H1 (cell line): ENCODE measurements at regions not wholly inside any gene's neighbourhood (a gene's known extent, or its start where the extent isn't known, plus 50 kb on each side); places are given as distances from the start of the nearest gene placed in this dataset.

Experiments
- CTCF ChIA-PET: fragments of 300-600 bp; sonication (Branson Sonifier 250); formaldehyde crosslinking; loops from one replicate; lab custom pipeline; 2021; ENCODE audit not compliant: partially characterized antibody; lab: Charles Lee
- POLR2A ChIA-PET: fragments of 300-600 bp; sonication (Branson Sonifier 250); formaldehyde crosslinking; loops from one replicate; lab custom pipeline; 2021; ENCODE audit warnings: inconsistent platforms; ENCODE audit not compliant: partially characterized antibody; lab: Charles Lee
- DNase-seq, 2 experiments: peaks; one replicate each; pipeline versions ENCODE4 v3.0.0 to v3.0.0-alpha.2; 2010 to 2022; ENCODE audit warnings: low spot score in 2 of 2, low read depth in 1 of 2, mixed read lengths in 1 of 2
- FAIRE-seq: peaks from 2 replicates; lab custom pipeline; 2011; peaks lifted over from hg19 to GRCh38; lab: Jason Lieb, UNC
- H2AFZ ChIP-seq: 2 replicates; pipeline ENCODE4 v1.8.1; 2012; ENCODE audit warnings: low read length, inconsistent platforms
- H2AK5ac ChIP-seq: 2 replicates; pipeline ENCODE4 v1.6.1; 2013; ENCODE audit warnings: low read depth, low read length
- H2BK120ac ChIP-seq: replicated peaks from 2 replicates; pipeline ENCODE3; 2013; ENCODE audit warnings: low read depth, low read length, inconsistent platforms
- H2BK12ac ChIP-seq: 2 replicates; pipeline ENCODE4 v1.6.1; 2013; ENCODE audit warnings: low read depth, low read length
- H2BK15ac ChIP-seq: 2 replicates; pipeline ENCODE4 v1.6.1; 2013; ENCODE audit warnings: low read length
- H2BK20ac ChIP-seq: 2 replicates; pipeline ENCODE4 v1.6.1; 2013; ENCODE audit warnings: low read length
- H2BK5ac ChIP-seq: 2 replicates; pipeline ENCODE4 v1.6.1; 2013; ENCODE audit warnings: low read depth, low read length
- H3K14ac ChIP-seq: 2 replicates; pipeline ENCODE4 v1.6.1; 2013; ENCODE audit warnings: inconsistent platforms; ENCODE audit not compliant: insufficient read length
- H3K18ac ChIP-seq: 2 replicates; pipeline ENCODE4 v1.6.1; 2013; ENCODE audit warnings: low read length; ENCODE audit errors: extremely low read depth
- H3K23ac ChIP-seq: 2 replicates; pipeline ENCODE4 v1.6.1; 2013; ENCODE audit warnings: inconsistent platforms; ENCODE audit not compliant: insufficient read length
- H3K23me2 ChIP-seq: 2 replicates; pipeline ENCODE4 v1.6.1; 2013; ENCODE audit warnings: low read depth, low read length
- H3K27ac ChIP-seq: 2 replicates; pipeline ENCODE4 v1.6.1; 2011; ENCODE audit warnings: low read depth, low read length, inconsistent platforms
- H3K27me3 ChIP-seq, 4 experiments: replicated peaks in 1 of 4; 1 replicate in 1 of 4; 2 replicates in 3 of 4; pipeline versions ENCODE4 v1.6.1 to v1.8.1; 2011 to 2013; ENCODE audit warnings: low read length in 3 of 4, mild to moderate bottlenecking in 3 of 4, inconsistent platforms in 2 of 4, mixed read lengths in 2 of 4, moderate library complexity in 1 of 4; ENCODE audit not compliant: control insufficient read depth in 3 of 4, insufficient read depth in 3 of 4; ENCODE audit errors: extremely low read depth in 1 of 4
- H3K36me3 ChIP-seq, 4 experiments: 2 replicates each; pipeline versions ENCODE4 v1.6.1 to v1.8.1; 2011 to 2013; ENCODE audit warnings: mild to moderate bottlenecking in 4 of 4, low read length in 3 of 4, moderate library complexity in 2 of 4, control low read depth in 1 of 4, inconsistent platforms in 1 of 4; ENCODE audit not compliant: insufficient read depth in 4 of 4, control insufficient read depth in 2 of 4
- H3K4ac ChIP-seq: replicated peaks from 2 replicates; pipeline ENCODE3; 2013; ENCODE audit warnings: low read length, low read depth, mixed read lengths, inconsistent platforms; ENCODE audit not compliant: insufficient read length
- H3K4me1 ChIP-seq, 4 experiments: replicated peaks in 1 of 4; 1 replicate in 1 of 4; 2 replicates in 3 of 4; pipeline versions ENCODE4 v1.6.1 to v1.8.1; 2011 to 2013; ENCODE audit warnings: low read length in 3 of 4, inconsistent platforms in 2 of 4, mixed read lengths in 1 of 4; ENCODE audit not compliant: insufficient read depth in 4 of 4, control insufficient read depth in 3 of 4
- H3K4me2 ChIP-seq, 2 experiments: 2 replicates each; pipeline versions ENCODE4 v1.6.1 to v1.8.1; 2011 to 2013; ENCODE audit warnings: low read depth in 2 of 2, low read length in 2 of 2, control low read depth in 1 of 2, inconsistent platforms in 1 of 2, mild to moderate bottlenecking in 1 of 2; ENCODE audit not compliant: insufficient read depth in 1 of 2
- H3K4me3 ChIP-seq, 4 experiments: fragments of 200-600, 300-600 bp in 1 of 4; sonication (generic), shearing (Covaris generic), sonication (Bioruptor Twin) in 1 of 4; 2 replicates each; pipeline versions ENCODE4 v1.5.1 to v1.8.1; 2011 to 2016; ENCODE audit warnings: low read length in 4 of 4, low read depth in 3 of 4, control low read depth in 2 of 4, inconsistent platforms in 2 of 4, mild to moderate bottlenecking in 2 of 4, mixed read lengths in 1 of 4, moderate library complexity in 1 of 4; ENCODE audit not compliant: insufficient read depth in 2 of 4; ENCODE audit errors: extremely low read depth in 1 of 4
- H3K56ac ChIP-seq: replicated peaks from 2 replicates; pipeline ENCODE3; 2013; ENCODE audit warnings: low read depth, mild to moderate bottlenecking, mixed read lengths, low read length, inconsistent platforms; ENCODE audit not compliant: insufficient read length
- H3K79me1 ChIP-seq: 2 replicates; pipeline ENCODE4 v1.6.1; 2013; ENCODE audit warnings: low read depth, low read length, control low read depth
- H3K79me2 ChIP-seq, 2 experiments: 2 replicates each; pipeline versions ENCODE4 v1.6.1 to v1.8.1; 2012 to 2013; ENCODE audit warnings: low read length in 2 of 2, mild to moderate bottlenecking in 2 of 2, inconsistent platforms in 1 of 2; ENCODE audit not compliant: insufficient read depth in 2 of 2, control insufficient read depth in 1 of 2
- H3K9ac ChIP-seq, 4 experiments: replicated peaks in 1 of 4; 1 replicate in 1 of 4; 2 replicates in 3 of 4; pipeline versions ENCODE4 v1.6.1 to v1.8.1; 2011 to 2013; ENCODE audit warnings: low read depth in 3 of 4, low read length in 3 of 4, control low read depth in 2 of 4, mild to moderate bottlenecking in 2 of 4, moderate library complexity in 2 of 4, inconsistent platforms in 1 of 4; ENCODE audit errors: extremely low read depth in 1 of 4
- H3K9me3 ChIP-seq, 2 experiments: 2 replicates each; pipeline versions ENCODE4 v1.6.1 to v1.8.1; 2012 to 2013; ENCODE audit warnings: mild to moderate bottlenecking in 2 of 2, moderate library complexity in 2 of 2, control low read depth in 1 of 2, inconsistent platforms in 1 of 2, low read depth in 1 of 2, low read length in 1 of 2, mixed read lengths in 1 of 2; ENCODE audit not compliant: insufficient read depth in 2 of 2
- H4K20me1 ChIP-seq, 2 experiments: replicated peaks in 1 of 2; 2 replicates each; pipeline versions ENCODE3 to v1.8.1; 2011 to 2013; ENCODE audit warnings: inconsistent platforms in 2 of 2, low read length in 2 of 2, mild to moderate bottlenecking in 1 of 2; ENCODE audit not compliant: insufficient read depth in 2 of 2, control insufficient read depth in 1 of 2
- H4K5ac ChIP-seq: 2 replicates; pipeline ENCODE4 v1.6.1; 2013; ENCODE audit warnings: low read length, low read depth, mixed read lengths, inconsistent platforms; ENCODE audit not compliant: insufficient read length
- H4K8ac ChIP-seq: 2 replicates; pipeline ENCODE4 v1.8.0; 2013; ENCODE audit warnings: mild to moderate bottlenecking, moderate library complexity, low read length, inconsistent platforms; ENCODE audit not compliant: insufficient read depth; ENCODE audit errors: extremely low read depth
- H4K91ac ChIP-seq: replicated peaks from 2 replicates; pipeline ENCODE3; 2013; ENCODE audit warnings: low read length, mixed read lengths, inconsistent platforms; ENCODE audit not compliant: insufficient read length
- CTCF ChIP-seq, 3 experiments: IDR thresholded peaks; 1 replicate in 2 of 3; 2 replicates in 1 of 3; pipeline versions ENCODE4 v1.5.1 to v1.6.1; 2011; ENCODE audit warnings: low read length in 3 of 3, mild to moderate bottlenecking in 3 of 3, inconsistent platforms in 2 of 3, low read depth in 1 of 3, moderate library complexity in 1 of 3; ENCODE audit not compliant: insufficient read depth in 1 of 3; ENCODE audit errors: control extremely low read depth in 1 of 3
- RAD21 ChIP-seq, 2 experiments: IDR thresholded peaks in 1 of 2; conservative IDR thresholded peaks in 1 of 2; 2 replicates each; pipeline ENCODE4 v1.6.1; 2011; ENCODE audit warnings: low read depth in 2 of 2, low read length in 2 of 2, improper control_type of control experiment in 1 of 2, inconsistent platforms in 1 of 2, mild to moderate bottlenecking in 1 of 2, moderate library complexity in 1 of 2
- WGBS, 2 experiments: shearing (Covaris generic) in 1 of 2; methylation state at CpG; one replicate each; pipeline versions ENCODE4 v1.1.6 to v1.1.7; 2013 to 2015; ENCODE audit warnings: low lambda C conversion rate in 2 of 2, mixed read lengths in 2 of 2, inconsistent platforms in 1 of 2, low coverage in 1 of 2, missing lambda C conversion rate in 1 of 2; ENCODE audit not compliant: insufficient replicate concordance in 2 of 2, insufficient coverage in 1 of 2, insufficient read length in 1 of 2; ENCODE audit errors: extremely low coverage in 1 of 2, missing lambda C conversion rate in 1 of 2; 5-methylcytosine and 5-hydroxymethylcytosine counted together

GRCh38 chrX:78595901-78596502 lies 63.1 kb downstream of the RTL3 start:
- Histone ChIP-seq H3K9ac (no peak overlapping the region), H3K4me3 (no peak overlapping the region), H2BK12ac (no peak overlapping the region), H2AK5ac (no peak overlapping the region), H3K4ac (no peak overlapping the region), H2AFZ (no peak overlapping the region), H2BK15ac (no peak overlapping the region), H4K5ac (no peak overlapping the region), H3K79me2 (no peaks in the 10 kb centered on the region), H3K18ac (no peak overlapping the region), H3K9me3 (no peaks in the 10 kb centered on the region), H3K27me3 (no peaks in the 10 kb centered on the region), H3K23ac (no peak overlapping the region), H4K20me1 (no peaks in the 10 kb centered on the region), H3K14ac (no peak overlapping the region), H3K79me1 (no peaks in the 10 kb centered on the region), H3K56ac (no peak overlapping the region), H3K27ac (no peak overlapping the region), H4K8ac (no peak overlapping the region), H2BK20ac (no peak overlapping the region), H3K36me3 (no peaks in the 10 kb centered on the region), H2BK120ac (no peak overlapping the region), H3K4me1 (no peaks in the 10 kb centered on the region), H4K91ac (no peak overlapping the region), H2BK5ac (no peak overlapping the region), H3K23me2 (no peaks in the 10 kb centered on the region), H3K4me2 (no peak overlapping the region)
- FAIRE-seq (peak; percentile 74), DNase-seq (peak; percentile 0 to 47)
- 66% methylated on average over 3 of the region's 3 CpGs; no CpG with 5 or more reads in 1 of the 2 experiments for WGBS, 2 experiments
- ChIA-PET CTCF (interaction anchor here (0.9 to 3.1 kb wide), 8 partner anchors 9 to 737 kb away, joined by 3 to 13 read pairs (median 3); no protein-coding TSS in a partner anchor), POLR2A (no interaction called here)
- TF ChIP-seq CTCF (IDR thresholded peaks at IDR 0.05; ENCODE audit: control extremely low read depth in 1 of 3, insufficient read depth in 1 of 3, low read depth in 1 of 3, low read length in 3 of 3) (peak in 2 of 3 experiments; percentile 34 to 46; a peak in 3 of 4 replicates), RAD21 (IDR thresholded peaks at IDR 0.05 in 1 of 2, conservative IDR thresholded peaks at IDR 0.05 in 1 of 2; ENCODE audit: low read depth in 2 of 2, low read length in 2 of 2) (peak; percentile 64 to 78)
